HCT116 (cell line): ENCODE measurements at regions not wholly inside any gene's neighbourhood (a gene's known extent, or its start where the extent isn't known, plus 50 kb on each side); places are given as distances from the start of the nearest gene placed in this dataset.

Experiments used
- ATAC-seq: fragments of 200-7000 bp; cut with Tn5 transposase; 2 replicates; pipeline ENCODE4 v1.9.1; 2020; ENCODE audit warnings: mild to moderate bottlenecking, moderate library complexity
- BruUV-seq: library from RNA; stranded (reverse); fragments of 400-500 nt; replicated peaks from 2 replicates; lab custom pipeline; 2021; lab: Mats Ljungman, UMichigan
- CTCF ChIA-PET: fragments of 300-600 bp; sonication (Branson Sonifier 250); formaldehyde crosslinking; loops from one replicate; lab custom pipeline; 2021; ENCODE audit warnings: antibody characterized with exemption; lab: Charles Lee
- POLR2A ChIA-PET: fragments of 300-600, 350-600 bp; sonication (Branson Sonifier 250); formaldehyde crosslinking; loops from one replicate; lab custom pipeline; 2021; ENCODE audit warnings: antibody characterized with exemption; lab: Charles Lee
- RAD21 ChIA-PET, 2 experiments: fragments of 300-600 bp; sonication (Branson Sonifier 250); formaldehyde crosslinking; loops; one replicate each; lab custom pipeline; 2023; ENCODE audit warnings: low total read pairs in 2 of 2; ENCODE audit not compliant: uncharacterized antibody in 2 of 2, unreplicated experiment in 2 of 2, low non-redundant PET in 1 of 2; lab: Charles Lee
- DNase-seq: peaks from one replicate; pipeline ENCODE4 v3.0.0-alpha.2; 2010; ENCODE audit warnings: low read depth, low spot score
- H2AFZ ChIP-seq: fragments of 200-600 bp; shearing (Covaris generic), sonication (generic); 2 replicates; pipeline ENCODE4 v1.6.1; 2017; ENCODE audit warnings: low read depth, mixed run types, mixed read lengths, antibody characterized with exemption, low read length; ENCODE audit not compliant: poor library complexity, severe bottlenecking
- H3K27ac ChIP-seq: 2 replicates; pipeline ENCODE4 v1.5.1; 2012; ENCODE audit warnings: low read depth, low read length
- H3K27me3 ChIP-seq: fragments of 200-600 bp; sonication (generic); 2 replicates; pipeline ENCODE4 v1.6.1; 2016; ENCODE audit warnings: mixed run types, low read length, mixed read lengths; ENCODE audit not compliant: insufficient read depth
- H3K36me3 ChIP-seq, 2 experiments: fragments of 200-500 bp in 1 of 2; fragments of 200-600 bp in 1 of 2; sonication (Bioruptor generic) in 1 of 2; sonication (generic) in 1 of 2; 2 replicates each; pipeline versions ENCODE4 v1.5.1 to v1.6.1; 2014 to 2016; ENCODE audit warnings: low read length in 2 of 2, inconsistent platforms in 1 of 2, mixed read lengths in 1 of 2, mixed run types in 1 of 2; ENCODE audit not compliant: insufficient read depth in 2 of 2, control insufficient read depth in 1 of 2
- H3K4me1 ChIP-seq, 2 experiments: fragments of 200-600 bp in 1 of 2; sonication (generic) in 1 of 2; 2 replicates each; pipeline versions ENCODE4 v1.5.1 to v1.6.1; 2012 to 2017; ENCODE audit warnings: low read length in 2 of 2, inconsistent platforms in 1 of 2, mild to moderate bottlenecking in 1 of 2, mixed read lengths in 1 of 2, mixed run types in 1 of 2, moderate library complexity in 1 of 2; ENCODE audit not compliant: insufficient read depth in 2 of 2, control insufficient read depth in 1 of 2
- H3K4me2 ChIP-seq: fragments of 200-600 bp; sonication (generic); 2 replicates; pipeline ENCODE4 v1.6.1; 2017; ENCODE audit warnings: mixed run types, low read length, mixed read lengths
- H3K4me3 ChIP-seq, 2 experiments: fragments of 200-600 bp in 1 of 2; sonication (generic) in 1 of 2; replicated peaks in 1 of 2; 2 replicates each; pipeline ENCODE4 v1.5.1; 2011 to 2016; ENCODE audit warnings: low read length in 2 of 2, control low read depth in 1 of 2, low read depth in 1 of 2, mild to moderate bottlenecking in 1 of 2, mixed read lengths in 1 of 2, mixed run types in 1 of 2
- H3K79me2 ChIP-seq: fragments of 200-600 bp; sonication (generic); 2 replicates; pipeline ENCODE4 v1.6.1; 2017; ENCODE audit warnings: mild to moderate bottlenecking, mixed run types, low read length, moderate library complexity, mixed read lengths; ENCODE audit not compliant: insufficient read depth
- H3K9ac ChIP-seq: fragments of 200-600 bp; sonication (generic); 2 replicates; pipeline ENCODE4 v1.6.1; 2016; ENCODE audit warnings: low read length, mixed read lengths
- H3K9me2 ChIP-seq: fragments of 200-600 bp; sonication (generic), shearing (Covaris generic); 2 replicates; pipeline ENCODE4 v1.6.1; 2017; ENCODE audit warnings: mixed run types, mild to moderate bottlenecking, moderate library complexity; ENCODE audit not compliant: insufficient read depth
- H3K9me3 ChIP-seq, 2 experiments: fragments of 200-500 bp in 1 of 2; fragments of 200-600 bp in 1 of 2; sonication (Bioruptor generic) in 1 of 2; sonication (generic) in 1 of 2; 2 replicates each; pipeline ENCODE4 v1.6.1; 2014 to 2017; ENCODE audit warnings: low read length in 2 of 2, mixed read lengths in 2 of 2, inconsistent platforms in 1 of 2, low read depth in 1 of 2, mild to moderate bottlenecking in 1 of 2, mixed run types in 1 of 2, moderate library complexity in 1 of 2; ENCODE audit not compliant: control insufficient read depth in 1 of 2, insufficient read depth in 1 of 2
- H4K20me1 ChIP-seq: fragments of 200-600 bp; sonication (generic), shearing (Covaris generic); 2 replicates; pipeline ENCODE4 v1.6.1; 2017; ENCODE audit warnings: mixed run types, mild to moderate bottlenecking, moderate library complexity; ENCODE audit not compliant: insufficient read depth
- ATF3 ChIP-seq: IDR thresholded peaks from 2 replicates; pipeline ENCODE4 v1.6.1; 2012
- CEBPB ChIP-seq: IDR thresholded peaks from 2 replicates; pipeline ENCODE4 v1.6.1; 2012; ENCODE audit warnings: low read depth
- CTCF ChIP-seq, 3 experiments: fragments of 200-600 bp in 1 of 3; sonication (generic) in 1 of 3; IDR thresholded peaks in 2 of 3; conservative IDR thresholded peaks in 1 of 3; 2 replicates each; pipeline ENCODE4 v1.5.1; 2012 to 2017; ENCODE audit warnings: low read depth in 2 of 3, low read length in 2 of 3, antibody characterized with exemption in 1 of 3, borderline replicate concordance in 1 of 3, control low read depth in 1 of 3, mild to moderate bottlenecking in 1 of 3, mixed read lengths in 1 of 3, mixed run types in 1 of 3, moderate library complexity in 1 of 3; ENCODE audit not compliant: insufficient read depth in 1 of 3
- ELF1 ChIP-seq: IDR thresholded peaks from 2 replicates; pipeline ENCODE4 v1.6.1; 2012; ENCODE audit warnings: low read depth, borderline replicate concordance
- EZH2 ChIP-seq: fragments of 200-600 bp; sonication (generic); IDR thresholded peaks from 2 replicates; pipeline ENCODE4 v1.6.1; 2017; ENCODE audit warnings: antibody characterized with exemption, mixed run types
- EZH2phosphoT487 ChIP-seq: fragments of 200-600 bp; IDR thresholded peaks from 2 replicates; pipeline ENCODE4 v1.6.1; 2018; ENCODE audit warnings: antibody characterized with exemption, borderline replicate concordance
- FOSL1 ChIP-seq: IDR thresholded peaks from 2 replicates; pipeline ENCODE4 v1.6.1; 2012; ENCODE audit warnings: low read depth
- JUND ChIP-seq: IDR thresholded peaks from 2 replicates; pipeline ENCODE4 v1.6.1; 2012
- POLR2A ChIP-seq: IDR thresholded peaks from 2 replicates; pipeline ENCODE4 v1.7.0; 2011; ENCODE audit warnings: borderline replicate concordance; ENCODE audit not compliant: insufficient read depth, insufficient read length; ENCODE audit errors: extremely low read depth
- POLR2AphosphoS5 ChIP-seq: IDR thresholded peaks from 2 replicates; pipeline ENCODE4 v1.6.1; 2011; ENCODE audit warnings: mild to moderate bottlenecking, low read depth, low read length, moderate library complexity
- RAD21 ChIP-seq: IDR thresholded peaks from 2 replicates; pipeline ENCODE4 v1.6.1; 2012; ENCODE audit warnings: low read depth, mild to moderate bottlenecking
- REST ChIP-seq: IDR thresholded peaks from 2 replicates; pipeline ENCODE4 v1.6.1; 2012; ENCODE audit warnings: low read depth
- SIN3A ChIP-seq: IDR thresholded peaks from 2 replicates; pipeline ENCODE4 v1.6.1; 2012; ENCODE audit warnings: low read depth
- SP1 ChIP-seq: IDR thresholded peaks from 2 replicates; pipeline ENCODE4 v1.6.1; 2012; ENCODE audit warnings: low read depth
- TCF7L2 ChIP-seq: IDR thresholded peaks from 2 replicates; pipeline ENCODE4 v1.7.0; 2011; ENCODE audit warnings: borderline replicate concordance, inconsistent platforms; ENCODE audit not compliant: insufficient read depth, insufficient read length; ENCODE audit errors: extremely low read depth
- YY1 ChIP-seq: IDR thresholded peaks from 2 replicates; pipeline ENCODE4 v1.6.1; 2011; ENCODE audit warnings: low read length, low read depth, moderate library complexity, mild to moderate bottlenecking; ENCODE audit not compliant: insufficient replicate concordance; ENCODE audit errors: extremely low read depth
- ZBTB33 ChIP-seq: IDR thresholded peaks from 2 replicates; pipeline ENCODE4 v1.6.1; 2011; ENCODE audit warnings: mild to moderate bottlenecking, low read length, moderate library complexity; ENCODE audit not compliant: insufficient replicate concordance; ENCODE audit errors: extremely low read depth
- ZFX ChIP-seq: fragments of 450-650 bp; IDR thresholded peaks from 2 replicates; pipeline ENCODE4 v1.6.1; 2017
- ZNF274 ChIP-seq: fragments of 200-500 bp; sonication (Bioruptor generic); IDR thresholded peaks from 2 replicates; pipeline ENCODE4 v1.6.1; 2014; ENCODE audit warnings: mild to moderate bottlenecking, low read depth, low read length, inconsistent platforms
- intact Hi-C: fragments of 100-400 bp; cut with micrococcal nuclease; formaldehyde crosslinking; loops from 2 replicates; pipeline ENCODE4 v1.10.0; 2022

GRCh38 chr7:68152205-68152604, 1155.6 kb downstream of the TYW1 start:
- POLR2A ChIA-PET: no interaction called here
- H3K4me3 ChIP-seq: no peak overlapping the region
- no peaks in the 10 kb centered on the region for H4K20me1 ChIP-seq
- CTCF ChIA-PET: no interaction called here
- DNase-seq (no peak), ATAC-seq (no peak)
- no peaks in the 10 kb centered on the region for H3K9me2 ChIP-seq
- H3K4me1 ChIP-seq: no peaks in the 10 kb centered on the region
- no TSS peak for BruUV-seq
- H3K27ac ChIP-seq: no peak overlapping the region
- intact Hi-C loops: no loop called here
- H2AFZ ChIP-seq: no peak overlapping the region
- H3K27me3 ChIP-seq: no peaks in the 10 kb centered on the region
- no peak overlapping the region for H3K9ac ChIP-seq
- RAD21 ChIA-PET: no interaction called here
- H3K79me2 ChIP-seq: no peaks in the 10 kb centered on the region
- H3K9me3 ChIP-seq: peaks cover 6% of the 10 kb centered on the region in 2 experiments; a peak in 2 of 4 replicates
- H3K4me2 ChIP-seq: no peak overlapping the region
- TF ChIP-seq YY1 (no peak), SP1 (no peak), EZH2 (no peak), ZFX (no peak), ATF3 (no peak), TCF7L2 (no peak), JUND (no peak), CEBPB (no peak), RAD21 (no peak), POLR2A (no peak), CTCF (IDR thresholded peaks at IDR 0.05 in 2 of 3, conservative IDR thresholded peaks at IDR 0.05 in 1 of 3; ENCODE audit: borderline replicate concordance in 1 of 3, insufficient read depth in 1 of 3, low read depth in 2 of 3, low read length in 2 of 3) (no peak), EZH2phosphoT487 (no peak), ELF1 (no peak), POLR2AphosphoS5 (no peak), REST (no peak), SIN3A (no peak), ZNF274 (no peak), ZBTB33 (no peak), FOSL1 (no peak)
- TF ChIP-seq, all 23 proteins: peak for 0
- no peaks in the 10 kb centered on the region for H3K36me3 ChIP-seq
